H1 (cell line): ENCODE measurements at regions not wholly inside any gene's neighbourhood (a gene's known extent, or its start where the extent isn't known, plus 50 kb on each side); places are given as distances from the start of the nearest gene placed in this dataset.

Experiments
- CTCF ChIA-PET: fragments of 300-600 bp; sonication (Branson Sonifier 250); formaldehyde crosslinking; loops from one replicate; lab custom pipeline; 2021; ENCODE audit not compliant: partially characterized antibody; lab: Charles Lee
- POLR2A ChIA-PET: fragments of 300-600 bp; sonication (Branson Sonifier 250); formaldehyde crosslinking; loops from one replicate; lab custom pipeline; 2021; ENCODE audit warnings: inconsistent platforms; ENCODE audit not compliant: partially characterized antibody; lab: Charles Lee
- DNase-seq, 2 experiments: peaks; one replicate each; pipeline versions ENCODE4 v3.0.0 to v3.0.0-alpha.2; 2010 to 2022; ENCODE audit warnings: low spot score in 2 of 2, low read depth in 1 of 2, mixed read lengths in 1 of 2
- FAIRE-seq: peaks from 2 replicates; lab custom pipeline; 2011; peaks lifted over from hg19 to GRCh38; lab: Jason Lieb, UNC
- H2AFZ ChIP-seq: 2 replicates; pipeline ENCODE4 v1.8.1; 2012; ENCODE audit warnings: low read length, inconsistent platforms
- H2AK5ac ChIP-seq: 2 replicates; pipeline ENCODE4 v1.6.1; 2013; ENCODE audit warnings: low read depth, low read length
- H2BK120ac ChIP-seq: replicated peaks from 2 replicates; pipeline ENCODE3; 2013; ENCODE audit warnings: low read depth, low read length, inconsistent platforms
- H2BK12ac ChIP-seq: 2 replicates; pipeline ENCODE4 v1.6.1; 2013; ENCODE audit warnings: low read depth, low read length
- H2BK15ac ChIP-seq: 2 replicates; pipeline ENCODE4 v1.6.1; 2013; ENCODE audit warnings: low read length
- H2BK20ac ChIP-seq: 2 replicates; pipeline ENCODE4 v1.6.1; 2013; ENCODE audit warnings: low read length
- H2BK5ac ChIP-seq: 2 replicates; pipeline ENCODE4 v1.6.1; 2013; ENCODE audit warnings: low read depth, low read length
- H3K14ac ChIP-seq: 2 replicates; pipeline ENCODE4 v1.6.1; 2013; ENCODE audit warnings: inconsistent platforms; ENCODE audit not compliant: insufficient read length
- H3K18ac ChIP-seq: 2 replicates; pipeline ENCODE4 v1.6.1; 2013; ENCODE audit warnings: low read length; ENCODE audit errors: extremely low read depth
- H3K23ac ChIP-seq: 2 replicates; pipeline ENCODE4 v1.6.1; 2013; ENCODE audit warnings: inconsistent platforms; ENCODE audit not compliant: insufficient read length
- H3K23me2 ChIP-seq: 2 replicates; pipeline ENCODE4 v1.6.1; 2013; ENCODE audit warnings: low read depth, low read length
- H3K27ac ChIP-seq: 2 replicates; pipeline ENCODE4 v1.6.1; 2011; ENCODE audit warnings: low read depth, low read length, inconsistent platforms
- H3K27me3 ChIP-seq, 4 experiments: replicated peaks in 1 of 4; 1 replicate in 1 of 4; 2 replicates in 3 of 4; pipeline versions ENCODE4 v1.6.1 to v1.8.1; 2011 to 2013; ENCODE audit warnings: low read length in 3 of 4, mild to moderate bottlenecking in 3 of 4, inconsistent platforms in 2 of 4, mixed read lengths in 2 of 4, moderate library complexity in 1 of 4; ENCODE audit not compliant: control insufficient read depth in 3 of 4, insufficient read depth in 3 of 4; ENCODE audit errors: extremely low read depth in 1 of 4
- H3K36me3 ChIP-seq, 4 experiments: 2 replicates each; pipeline versions ENCODE4 v1.6.1 to v1.8.1; 2011 to 2013; ENCODE audit warnings: mild to moderate bottlenecking in 4 of 4, low read length in 3 of 4, moderate library complexity in 2 of 4, control low read depth in 1 of 4, inconsistent platforms in 1 of 4; ENCODE audit not compliant: insufficient read depth in 4 of 4, control insufficient read depth in 2 of 4
- H3K4ac ChIP-seq: replicated peaks from 2 replicates; pipeline ENCODE3; 2013; ENCODE audit warnings: low read length, low read depth, mixed read lengths, inconsistent platforms; ENCODE audit not compliant: insufficient read length
- H3K4me1 ChIP-seq, 4 experiments: replicated peaks in 1 of 4; 1 replicate in 1 of 4; 2 replicates in 3 of 4; pipeline versions ENCODE4 v1.6.1 to v1.8.1; 2011 to 2013; ENCODE audit warnings: low read length in 3 of 4, inconsistent platforms in 2 of 4, mixed read lengths in 1 of 4; ENCODE audit not compliant: insufficient read depth in 4 of 4, control insufficient read depth in 3 of 4
- H3K4me2 ChIP-seq, 2 experiments: 2 replicates each; pipeline versions ENCODE4 v1.6.1 to v1.8.1; 2011 to 2013; ENCODE audit warnings: low read depth in 2 of 2, low read length in 2 of 2, control low read depth in 1 of 2, inconsistent platforms in 1 of 2, mild to moderate bottlenecking in 1 of 2; ENCODE audit not compliant: insufficient read depth in 1 of 2
- H3K4me3 ChIP-seq, 4 experiments: fragments of 200-600, 300-600 bp in 1 of 4; sonication (generic), shearing (Covaris generic), sonication (Bioruptor Twin) in 1 of 4; 2 replicates each; pipeline versions ENCODE4 v1.5.1 to v1.8.1; 2011 to 2016; ENCODE audit warnings: low read length in 4 of 4, low read depth in 3 of 4, control low read depth in 2 of 4, inconsistent platforms in 2 of 4, mild to moderate bottlenecking in 2 of 4, mixed read lengths in 1 of 4, moderate library complexity in 1 of 4; ENCODE audit not compliant: insufficient read depth in 2 of 4; ENCODE audit errors: extremely low read depth in 1 of 4
- H3K56ac ChIP-seq: replicated peaks from 2 replicates; pipeline ENCODE3; 2013; ENCODE audit warnings: low read depth, mild to moderate bottlenecking, mixed read lengths, low read length, inconsistent platforms; ENCODE audit not compliant: insufficient read length
- H3K79me1 ChIP-seq: 2 replicates; pipeline ENCODE4 v1.6.1; 2013; ENCODE audit warnings: low read depth, low read length, control low read depth
- H3K79me2 ChIP-seq, 2 experiments: 2 replicates each; pipeline versions ENCODE4 v1.6.1 to v1.8.1; 2012 to 2013; ENCODE audit warnings: low read length in 2 of 2, mild to moderate bottlenecking in 2 of 2, inconsistent platforms in 1 of 2; ENCODE audit not compliant: insufficient read depth in 2 of 2, control insufficient read depth in 1 of 2
- H3K9ac ChIP-seq, 4 experiments: replicated peaks in 1 of 4; 1 replicate in 1 of 4; 2 replicates in 3 of 4; pipeline versions ENCODE4 v1.6.1 to v1.8.1; 2011 to 2013; ENCODE audit warnings: low read depth in 3 of 4, low read length in 3 of 4, control low read depth in 2 of 4, mild to moderate bottlenecking in 2 of 4, moderate library complexity in 2 of 4, inconsistent platforms in 1 of 4; ENCODE audit errors: extremely low read depth in 1 of 4
- H3K9me3 ChIP-seq, 2 experiments: 2 replicates each; pipeline versions ENCODE4 v1.6.1 to v1.8.1; 2012 to 2013; ENCODE audit warnings: mild to moderate bottlenecking in 2 of 2, moderate library complexity in 2 of 2, control low read depth in 1 of 2, inconsistent platforms in 1 of 2, low read depth in 1 of 2, low read length in 1 of 2, mixed read lengths in 1 of 2; ENCODE audit not compliant: insufficient read depth in 2 of 2
- H4K20me1 ChIP-seq, 2 experiments: replicated peaks in 1 of 2; 2 replicates each; pipeline versions ENCODE3 to v1.8.1; 2011 to 2013; ENCODE audit warnings: inconsistent platforms in 2 of 2, low read length in 2 of 2, mild to moderate bottlenecking in 1 of 2; ENCODE audit not compliant: insufficient read depth in 2 of 2, control insufficient read depth in 1 of 2
- H4K5ac ChIP-seq: 2 replicates; pipeline ENCODE4 v1.6.1; 2013; ENCODE audit warnings: low read length, low read depth, mixed read lengths, inconsistent platforms; ENCODE audit not compliant: insufficient read length
- H4K8ac ChIP-seq: 2 replicates; pipeline ENCODE4 v1.8.0; 2013; ENCODE audit warnings: mild to moderate bottlenecking, moderate library complexity, low read length, inconsistent platforms; ENCODE audit not compliant: insufficient read depth; ENCODE audit errors: extremely low read depth
- H4K91ac ChIP-seq: replicated peaks from 2 replicates; pipeline ENCODE3; 2013; ENCODE audit warnings: low read length, mixed read lengths, inconsistent platforms; ENCODE audit not compliant: insufficient read length
- ATF3 ChIP-seq: IDR thresholded peaks from 2 replicates; pipeline ENCODE4 v1.6.1; 2011; ENCODE audit warnings: low read depth, mild to moderate bottlenecking, low read length; ENCODE audit not compliant: insufficient read depth
- BRCA1 ChIP-seq: IDR thresholded peaks from 2 replicates; pipeline ENCODE4 v1.6.1; 2012; ENCODE audit warnings: low read depth, low read length, improper control_type of control experiment
- CHD2 ChIP-seq: IDR thresholded peaks from 2 replicates; pipeline ENCODE4 v1.6.1; 2012; ENCODE audit warnings: low read length, improper control_type of control experiment
- CTBP2 ChIP-seq: IDR thresholded peaks from 2 replicates; pipeline ENCODE4 v1.7.0; 2011; ENCODE audit warnings: borderline replicate concordance, mild to moderate bottlenecking, moderate library complexity, mixed read lengths, low read length; ENCODE audit not compliant: insufficient read depth, insufficient read length
- EZH2 ChIP-seq: fragments of 200-600 bp; sonication (generic); IDR thresholded peaks from 2 replicates; pipeline ENCODE4 v1.7.1; 2012; ENCODE audit warnings: low read depth, mild to moderate bottlenecking, moderate library complexity, low read length, inconsistent platforms; ENCODE audit not compliant: severe bottlenecking
- HDAC2 ChIP-seq, 2 experiments: fragments of 300-600 bp in 1 of 2; sonication (generic) in 1 of 2; IDR thresholded peaks; 2 replicates each; pipeline ENCODE4 v1.6.1; 2011 to 2012; ENCODE audit warnings: low read depth in 2 of 2, low read length in 2 of 2, mild to moderate bottlenecking in 2 of 2, moderate library complexity in 2 of 2, borderline replicate concordance in 1 of 2, inconsistent platforms in 1 of 2
- PHF8 ChIP-seq: fragments of 200-600 bp; sonication (generic); conservative IDR thresholded peaks from 2 replicates; pipeline ENCODE4 v1.7.1; 2012; ENCODE audit warnings: low read depth, mild to moderate bottlenecking, inconsistent platforms, low read length, moderate library complexity
- SIRT6 ChIP-seq: IDR thresholded peaks from one replicate; pipeline ENCODE4 v1.7.1; 2012; ENCODE audit warnings: low read length, inconsistent platforms
- SP4 ChIP-seq: IDR thresholded peaks from 2 replicates; pipeline ENCODE4 v1.6.1; 2012; ENCODE audit warnings: low read length, inconsistent platforms
- SRF ChIP-seq: IDR thresholded peaks from 2 replicates; pipeline ENCODE4 v1.6.1; 2011; ENCODE audit warnings: mild to moderate bottlenecking, low read depth, low read length, moderate library complexity
- TAF7 ChIP-seq: optimal IDR thresholded peaks from 2 replicates; pipeline ENCODE3; 2011; ENCODE audit warnings: low read depth, mild to moderate bottlenecking, inconsistent platforms, low read length, moderate library complexity, borderline replicate concordance
- WGBS, 2 experiments: shearing (Covaris generic) in 1 of 2; methylation state at CpG; one replicate each; pipeline versions ENCODE4 v1.1.6 to v1.1.7; 2013 to 2015; ENCODE audit warnings: low lambda C conversion rate in 2 of 2, mixed read lengths in 2 of 2, inconsistent platforms in 1 of 2, low coverage in 1 of 2, missing lambda C conversion rate in 1 of 2; ENCODE audit not compliant: insufficient replicate concordance in 2 of 2, insufficient coverage in 1 of 2, insufficient read length in 1 of 2; ENCODE audit errors: extremely low coverage in 1 of 2, missing lambda C conversion rate in 1 of 2; 5-methylcytosine and 5-hydroxymethylcytosine counted together
- TF ChIP-seq, protein P1 (sequence below): IDR thresholded peaks from 2 replicates; pipeline ENCODE4 v1.6.1; 2012; ENCODE audit warnings: inconsistent platforms
- TF ChIP-seq, protein P2 (sequence below): IDR thresholded peaks from 2 replicates; pipeline ENCODE4 v1.6.1; 2012; ENCODE audit warnings: inconsistent platforms

GRCh38 chr7:138292951-138293350, 167.1 kb upstream of the TRIM24 start:
- CTCF ChIA-PET: interaction anchor here (0.8 kb wide), 1 partner anchor 100 kb away, joined by 3 read pairs; no protein-coding TSS in a partner anchor
- no peak overlapping the region for H2AFZ ChIP-seq
- no peak overlapping the region for H3K23ac ChIP-seq
- H3K14ac ChIP-seq: no peak overlapping the region
- H4K5ac ChIP-seq: no peak overlapping the region
- no peak overlapping the region for H3K9ac ChIP-seq
- H3K4me2 ChIP-seq: no peak overlapping the region
- H3K9me3 ChIP-seq: peaks cover 8 to 12% of the 10 kb centered on the region in 2 experiments
- no peak overlapping the region for H3K18ac ChIP-seq
- WGBS, 2 experiments: 96% methylated on average over 3 of the region's 3 CpGs; no CpG with 5 or more reads in 1 of the 2 experiments
- no peaks in the 10 kb centered on the region for H3K79me2 ChIP-seq
- H3K4me3 ChIP-seq: no peak overlapping the region
- FAIRE-seq: no peak
- no peaks in the 10 kb centered on the region for H3K79me1 ChIP-seq
- H2BK5ac ChIP-seq: no peak overlapping the region
- no peak overlapping the region for H2BK20ac ChIP-seq
- no peaks in the 10 kb centered on the region; a peak in 3 of 8 replicates for H3K36me3 ChIP-seq
- H4K20me1 ChIP-seq: no peaks in the 10 kb centered on the region
- H2BK12ac ChIP-seq: no peak overlapping the region
- POLR2A ChIA-PET: no interaction called here
- no peak overlapping the region for H4K8ac ChIP-seq
- no peak overlapping the region for H4K91ac ChIP-seq
- no peak overlapping the region for H2AK5ac ChIP-seq
- no peaks in the 10 kb centered on the region for H3K4me1 ChIP-seq
- H3K23me2 ChIP-seq: no peaks in the 10 kb centered on the region
- peak overlapping the region; percentile 31; the same call in 1 of the 2 replicates for H2BK15ac ChIP-seq
- no peak overlapping the region for H2BK120ac ChIP-seq
- H3K27ac ChIP-seq: no peak overlapping the region
- no peak overlapping the region for H3K56ac ChIP-seq
- H3K4ac ChIP-seq: no peak overlapping the region
- peak in 1 of 2 experiments; percentile 1 for DNase-seq
- H3K27me3 ChIP-seq: no peaks in the 10 kb centered on the region
- TF ChIP-seq TAF7: no peak
- no peak for TF ChIP-seq BRCA1
- no peak for TF ChIP-seq CTBP2
- TF ChIP-seq, protein P1, sequence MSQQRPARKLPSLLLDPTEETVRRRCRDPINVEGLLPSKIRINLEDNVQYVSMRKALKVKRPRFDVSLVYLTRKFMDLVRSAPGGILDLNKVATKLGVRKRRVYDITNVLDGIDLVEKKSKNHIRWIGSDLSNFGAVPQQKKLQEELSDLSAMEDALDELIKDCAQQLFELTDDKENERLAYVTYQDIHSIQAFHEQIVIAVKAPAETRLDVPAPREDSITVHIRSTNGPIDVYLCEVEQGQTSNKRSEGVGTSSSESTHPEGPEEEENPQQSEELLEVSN: no peak
- no peak for TF ChIP-seq HDAC2 (IDR thresholded peaks at IDR 0.05; ENCODE audit: borderline replicate concordance in 1 of 2, low read depth in 2 of 2, low read length in 2 of 2)
- TF ChIP-seq SRF: no peak
- no peak for TF ChIP-seq ATF3
- no peak for TF ChIP-seq CHD2
- TF ChIP-seq EZH2: no peak
- TF ChIP-seq SP4: no peak
- TF ChIP-seq, protein P2, sequence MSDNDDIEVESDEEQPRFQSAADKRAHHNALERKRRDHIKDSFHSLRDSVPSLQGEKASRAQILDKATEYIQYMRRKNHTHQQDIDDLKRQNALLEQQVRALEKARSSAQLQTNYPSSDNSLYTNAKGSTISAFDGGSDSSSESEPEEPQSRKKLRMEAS: no peak
- no peak for TF ChIP-seq PHF8
- no peak for TF ChIP-seq SIRT6
